DMS 273 (cell line): ENCODE measurements at regions not wholly inside any gene's neighbourhood (a gene's known extent, or its start where the extent isn't known, plus 50 kb on each side); places are given as distances from the start of the nearest gene placed in this dataset.

Experiments
- DNase-seq: peaks from one replicate; lab custom pipeline; 2025; ENCODE audit not compliant: unreplicated experiment; lab: John Stamatoyannopoulos, UW

DNA sequence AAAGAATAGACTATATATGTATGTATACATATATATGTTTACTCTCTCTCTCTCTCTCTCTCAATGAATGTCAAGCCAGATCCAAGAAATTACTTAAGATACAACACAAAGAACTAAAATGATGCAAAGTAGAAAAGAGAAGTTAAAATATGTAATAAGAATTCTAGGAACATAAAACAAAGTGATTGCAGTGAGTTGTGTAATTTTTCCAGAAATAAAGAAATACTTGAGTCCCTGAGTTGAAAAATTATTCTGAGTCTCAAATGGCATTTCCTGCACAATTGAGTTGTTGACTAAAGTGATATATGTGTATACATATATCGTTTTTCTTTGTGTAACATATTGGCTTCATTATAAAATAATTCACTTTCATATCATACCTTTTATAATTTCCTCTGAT is 262.4 kb downstream of the INSIG2 start:
- DNase-seq: no peak

DNA sequence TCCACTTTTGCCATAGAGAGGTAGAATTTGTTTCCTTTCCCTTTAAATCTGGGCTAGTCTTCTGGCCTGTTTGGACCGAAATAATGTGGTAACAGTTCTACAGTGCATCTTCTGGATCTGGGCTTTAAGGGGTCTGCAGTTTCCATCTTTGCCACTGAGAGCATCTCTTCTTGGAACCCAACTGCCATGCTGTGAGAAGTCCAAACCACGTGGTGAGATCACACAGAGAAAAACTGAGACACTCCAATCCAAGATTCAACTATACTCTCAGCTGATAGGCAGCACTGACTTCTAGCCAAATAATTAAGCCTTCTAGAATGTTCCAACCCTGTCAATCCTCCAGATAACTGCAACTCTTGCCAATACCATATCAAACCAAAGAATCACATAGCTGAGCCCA is 261.1 kb downstream of the INSIG2 start:
- no peak for DNase-seq

DNA sequence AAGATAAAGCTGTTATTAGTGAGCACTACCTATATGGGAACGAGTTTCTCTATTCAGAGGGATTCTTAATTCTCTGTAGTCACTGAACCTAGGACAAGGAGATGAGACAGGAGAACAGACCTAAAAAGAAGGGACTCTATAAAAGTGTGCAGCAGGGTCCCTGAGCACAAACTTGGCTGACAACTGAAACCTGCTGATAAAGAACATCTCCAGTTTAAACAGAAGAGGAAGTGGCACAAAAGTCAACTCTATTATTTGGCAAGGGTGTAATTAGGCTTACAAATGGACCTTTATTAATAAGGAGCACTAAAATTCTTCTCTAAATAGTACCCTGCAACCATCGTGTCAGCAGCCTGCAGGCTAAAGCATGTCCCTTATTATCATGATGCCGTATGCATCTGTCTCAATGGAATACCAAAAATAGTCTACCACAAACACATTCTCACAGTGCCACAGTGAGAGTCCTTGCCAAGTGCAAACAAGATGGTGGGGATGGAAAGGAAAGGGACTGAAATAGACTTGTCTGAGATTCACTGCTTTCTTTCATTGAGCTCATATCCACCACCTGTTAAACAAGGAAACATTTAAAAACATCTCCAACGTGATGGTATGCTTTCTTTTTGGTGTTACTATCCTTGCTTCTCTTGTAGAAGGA is 260.2 kb downstream of the INSIG2 start:
- DNase-seq: no peak

DNA sequence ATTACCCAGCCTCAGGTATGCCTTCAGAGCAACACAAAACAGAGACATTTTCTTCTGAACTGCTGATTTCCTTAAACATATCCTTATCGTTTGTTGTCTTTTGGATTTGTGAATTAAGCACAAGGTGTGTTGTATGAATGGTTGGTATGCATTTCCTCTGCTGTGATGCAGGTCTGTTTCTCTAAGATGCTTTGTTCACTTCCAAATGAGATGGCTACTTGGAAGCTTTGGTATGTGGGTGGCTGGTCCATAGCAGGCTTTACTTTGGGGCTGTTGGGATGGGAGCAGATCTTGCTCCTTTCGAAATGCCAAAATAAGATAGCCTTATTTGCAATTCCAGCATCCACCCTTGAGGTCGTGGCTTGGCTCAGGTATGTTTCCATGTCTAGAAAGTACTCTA is 257.2 kb downstream of the INSIG2 start:
- DNase-seq: no peak

DNA sequence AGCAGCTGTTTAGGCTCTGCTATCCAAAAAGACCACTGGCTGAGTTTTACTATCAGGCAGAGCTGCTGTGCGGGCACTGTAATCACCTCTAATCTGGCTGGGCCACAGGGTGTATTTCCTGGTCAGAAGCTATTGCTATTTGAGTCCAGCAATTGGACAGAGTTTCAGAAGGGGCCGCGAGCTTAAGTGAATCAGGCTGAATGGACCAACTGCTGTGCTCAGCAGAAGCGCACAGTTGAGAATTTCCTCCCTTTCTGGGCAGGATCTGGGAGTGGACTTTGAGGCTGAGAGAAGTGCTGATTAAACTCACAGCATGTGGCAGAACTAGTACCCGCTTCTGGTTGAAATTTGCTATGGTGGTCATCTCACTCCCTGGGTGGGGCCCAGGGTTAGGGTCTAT is 251.8 kb downstream of the INSIG2 start:
- no peak for DNase-seq

DNA sequence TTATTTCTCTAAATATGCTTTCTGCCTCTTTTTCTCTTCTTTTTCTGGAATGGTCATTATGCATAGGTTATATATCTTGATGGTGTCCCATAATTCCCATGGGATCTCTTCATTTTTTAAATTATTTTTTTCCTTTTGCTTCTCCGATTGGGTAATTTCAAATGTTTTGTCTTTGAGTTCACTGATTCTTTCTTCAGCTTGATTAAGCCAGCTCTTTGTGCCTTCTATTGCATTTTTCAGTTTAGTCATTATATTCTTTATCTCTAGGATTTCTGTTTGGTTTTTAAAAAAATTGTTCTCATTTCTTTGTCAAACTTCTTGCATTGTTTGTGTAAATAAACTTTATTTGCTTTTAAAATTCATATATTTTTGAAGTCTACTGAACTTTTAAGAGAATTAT is 251.1 kb downstream of the INSIG2 start:
- no peak for DNase-seq

DNA sequence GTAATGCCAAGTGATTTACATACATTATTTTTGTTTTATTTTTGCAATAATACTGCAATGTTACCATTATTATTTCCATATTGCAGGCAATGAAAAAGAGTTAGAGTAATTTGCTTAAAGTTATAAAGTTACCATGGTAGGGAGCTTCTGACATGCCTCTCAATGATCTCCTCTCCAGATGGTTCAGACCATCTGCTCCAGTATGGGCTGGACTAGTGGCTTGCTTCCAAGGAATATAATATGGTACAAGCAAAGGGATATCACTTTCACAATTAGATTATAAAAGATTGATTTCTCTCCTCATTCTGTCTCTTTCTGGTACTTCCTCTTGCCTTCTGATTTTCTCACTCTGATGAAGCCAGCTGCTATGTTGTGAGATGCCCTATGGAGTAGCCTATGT is 245.4 kb downstream of the INSIG2 start:
- DNase-seq: peak; percentile 94

DNA sequence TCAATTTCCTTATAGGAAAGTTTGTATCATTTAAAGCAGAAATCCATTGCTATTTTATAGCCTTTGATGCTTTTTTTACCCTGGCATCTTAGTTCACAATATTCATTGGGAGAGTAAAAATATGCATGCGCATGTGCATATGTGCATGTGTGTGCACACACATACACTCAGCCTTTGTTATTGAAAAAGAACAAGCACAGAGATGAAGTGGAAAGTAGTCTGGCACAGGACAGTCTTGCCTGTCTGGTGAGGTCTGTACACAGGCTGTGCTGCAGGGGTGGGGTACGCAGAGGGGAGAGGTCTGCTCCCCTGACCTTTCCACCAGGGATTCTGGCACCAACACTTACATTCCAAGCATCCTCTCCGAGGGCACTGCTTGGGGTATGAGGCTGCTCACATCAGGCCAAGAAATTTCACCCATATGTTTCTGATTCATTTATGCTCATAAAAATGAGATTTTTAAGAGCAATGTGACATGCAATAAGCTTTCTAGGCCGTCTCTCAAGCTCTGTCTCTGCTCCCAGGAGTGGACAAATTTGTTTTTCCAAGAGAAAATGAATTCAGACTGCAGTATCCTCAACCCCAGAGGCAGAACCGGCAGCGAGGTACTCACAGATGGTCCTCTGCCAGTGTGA is 237.2 kb downstream of the INSIG2 start:
- DNase-seq: no peak

DNA sequence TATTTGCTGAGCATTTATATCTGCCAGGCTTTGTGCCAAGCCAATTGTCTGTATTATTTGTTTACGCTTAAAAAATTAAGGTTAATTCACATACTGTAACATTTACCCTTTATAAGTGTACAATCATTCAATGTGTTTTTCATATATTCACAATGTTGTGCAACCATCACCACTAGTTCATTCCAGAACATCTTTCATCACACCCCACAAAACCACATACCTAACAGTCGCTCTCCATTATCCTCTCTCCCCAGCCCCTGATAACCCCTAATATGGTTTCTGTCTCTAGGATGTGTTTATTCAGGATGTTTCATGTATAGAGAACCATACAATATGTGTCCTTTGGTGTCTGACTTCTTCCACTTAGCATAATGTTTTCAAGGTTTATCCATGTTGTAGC is 234.1 kb downstream of the INSIG2 start:
- DNase-seq: no peak

DNA sequence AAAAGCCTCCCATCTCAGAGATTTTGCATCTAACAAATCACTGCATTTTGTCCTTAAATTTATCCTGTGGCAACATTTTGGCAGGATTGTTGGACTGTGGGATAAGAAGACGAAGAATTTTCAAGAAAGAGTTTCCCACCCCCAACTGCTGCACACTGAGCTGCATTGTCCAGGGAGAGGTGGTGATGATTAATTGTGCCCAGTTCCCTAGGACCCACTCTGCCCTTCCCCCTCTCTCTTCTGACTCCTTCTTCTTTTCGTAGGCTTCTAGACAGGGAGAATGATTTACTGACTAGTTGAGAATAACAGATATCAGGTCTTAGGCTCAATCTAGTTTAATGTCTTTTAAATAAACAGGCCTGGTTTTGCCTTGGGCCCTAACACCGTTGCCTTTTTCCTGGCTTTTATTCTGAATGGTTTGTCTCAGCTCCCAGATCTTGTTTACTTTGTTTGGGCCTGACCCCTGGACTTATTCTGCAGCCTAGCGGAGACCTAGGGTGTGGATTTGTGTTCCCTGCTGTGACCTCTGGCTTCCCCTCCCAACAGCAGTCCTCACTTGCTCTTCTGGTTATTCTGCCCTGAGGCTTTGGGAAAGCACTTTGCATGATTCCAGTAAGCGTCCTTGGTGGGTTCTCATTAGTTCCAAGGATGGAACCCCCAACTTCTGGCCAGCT is 233.3 kb downstream of the INSIG2 start:
- DNase-seq: no peak

DNA sequence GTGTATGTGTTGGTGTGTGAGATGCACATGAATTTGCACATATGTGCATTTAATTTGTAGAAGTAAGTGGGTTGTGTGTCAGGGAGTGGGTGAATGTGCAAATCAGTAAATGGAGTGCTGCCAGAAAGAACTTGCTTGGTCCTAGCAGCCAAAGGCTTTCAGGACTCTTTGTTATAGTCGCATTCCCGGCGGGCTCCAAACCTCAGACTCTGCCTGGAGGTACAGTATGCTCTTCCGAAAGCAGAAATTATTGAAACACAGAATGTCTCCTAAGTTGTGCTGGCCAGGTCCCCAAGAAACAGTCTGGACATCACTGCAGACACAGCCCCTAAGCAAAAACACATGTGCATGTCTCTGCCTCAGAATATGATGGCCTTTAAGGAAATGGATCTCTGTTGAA is 232.4 kb downstream of the INSIG2 start:
- DNase-seq: no peak

DNA sequence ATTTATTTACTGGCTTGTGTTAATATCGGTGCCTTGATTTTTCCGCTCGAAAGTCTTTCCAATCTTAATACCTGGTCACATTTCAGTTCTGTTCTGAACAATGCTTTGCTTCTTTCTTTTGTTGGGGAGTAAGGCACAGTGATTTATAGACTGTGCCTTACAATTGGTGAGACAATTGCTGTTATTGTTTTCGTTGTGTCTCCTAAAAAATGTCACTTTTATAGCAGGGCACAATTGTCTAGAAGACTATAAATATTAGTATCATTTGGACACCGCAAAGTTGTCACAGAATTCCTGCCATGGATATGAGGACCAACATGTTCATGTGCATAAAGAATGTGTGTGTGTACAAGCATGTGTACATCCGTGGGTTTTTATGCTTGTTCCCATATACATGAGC is 231.9 kb downstream of the INSIG2 start:
- no peak for DNase-seq

DNA sequence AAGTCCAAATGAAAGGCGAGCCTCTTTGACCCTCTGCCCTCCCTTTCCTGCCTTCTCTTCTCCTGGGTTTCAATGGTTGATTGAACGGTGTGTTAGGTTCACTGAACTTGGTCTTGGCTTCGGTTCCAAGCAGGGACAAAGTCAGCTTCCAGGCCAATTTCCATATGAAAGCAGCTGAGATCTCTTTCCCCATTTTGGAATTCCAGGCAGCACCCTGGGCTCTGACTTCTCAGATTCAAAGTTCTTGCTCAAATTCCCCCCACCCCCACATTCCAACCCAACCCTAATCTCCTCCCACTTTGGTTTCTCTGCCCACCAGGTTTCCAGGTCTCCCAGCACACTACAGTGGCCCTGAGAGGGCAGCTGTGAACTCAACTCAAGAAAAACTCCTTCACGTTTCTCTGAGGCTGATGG is 231.0 kb downstream of the INSIG2 start:
- no peak for DNase-seq

DNA sequence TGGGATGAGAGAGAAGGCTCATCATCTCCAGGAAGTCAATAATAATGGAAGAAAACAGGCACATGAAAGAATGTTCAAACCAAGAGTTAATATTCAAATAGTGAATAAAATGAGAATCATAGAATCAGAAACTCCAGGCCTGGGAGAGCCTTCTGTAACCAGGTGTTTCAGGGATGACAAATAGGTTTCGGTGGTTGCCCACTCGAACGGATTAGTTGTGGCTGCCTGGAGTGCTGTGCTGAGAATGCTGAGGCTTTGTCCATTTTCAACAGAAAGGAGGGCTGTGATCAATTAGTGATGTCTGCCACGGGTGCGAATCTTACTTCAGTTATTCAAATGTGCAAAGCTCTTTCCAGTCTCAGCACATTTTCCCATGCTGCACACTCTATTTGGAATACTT is 227.3 kb downstream of the INSIG2 start:
- DNase-seq: no peak

DNA sequence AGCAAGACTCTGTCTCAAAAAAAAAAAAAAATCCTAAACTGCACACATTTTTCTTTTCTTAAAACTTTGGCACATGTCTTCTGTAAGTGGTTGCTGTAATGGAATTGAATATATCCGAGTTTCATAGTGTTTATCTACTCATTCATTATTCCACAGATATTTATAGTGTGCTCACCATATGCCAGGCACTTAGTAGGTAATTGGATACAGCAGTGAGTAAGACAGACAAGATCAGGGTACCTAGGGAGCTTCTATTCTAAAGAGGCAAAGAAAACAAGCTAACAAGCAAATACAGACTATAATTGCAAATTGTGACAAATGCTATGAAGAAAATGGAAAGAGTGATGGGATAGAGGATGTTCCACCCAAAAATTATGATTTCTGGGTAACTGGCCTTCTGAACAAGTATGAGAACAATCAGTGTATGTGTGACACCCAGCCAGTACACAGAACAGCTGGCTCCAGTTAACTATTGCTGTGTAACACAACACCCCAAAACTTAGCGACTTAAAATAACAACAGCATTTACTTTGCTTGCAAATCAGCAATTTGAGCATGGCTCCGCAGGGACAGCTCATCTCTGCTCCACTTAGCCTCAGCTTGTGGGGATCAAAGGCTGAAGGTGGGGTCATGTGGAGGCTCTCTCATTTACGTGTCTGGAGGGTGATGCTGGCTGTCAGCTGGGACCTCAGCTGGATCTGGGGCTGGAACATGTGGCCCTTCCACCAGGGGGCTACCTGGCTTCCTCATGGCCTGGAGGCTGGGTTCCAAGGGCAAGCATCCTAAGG is 224.9 kb downstream of the INSIG2 start:
- peak; percentile 91 for DNase-seq

DNA sequence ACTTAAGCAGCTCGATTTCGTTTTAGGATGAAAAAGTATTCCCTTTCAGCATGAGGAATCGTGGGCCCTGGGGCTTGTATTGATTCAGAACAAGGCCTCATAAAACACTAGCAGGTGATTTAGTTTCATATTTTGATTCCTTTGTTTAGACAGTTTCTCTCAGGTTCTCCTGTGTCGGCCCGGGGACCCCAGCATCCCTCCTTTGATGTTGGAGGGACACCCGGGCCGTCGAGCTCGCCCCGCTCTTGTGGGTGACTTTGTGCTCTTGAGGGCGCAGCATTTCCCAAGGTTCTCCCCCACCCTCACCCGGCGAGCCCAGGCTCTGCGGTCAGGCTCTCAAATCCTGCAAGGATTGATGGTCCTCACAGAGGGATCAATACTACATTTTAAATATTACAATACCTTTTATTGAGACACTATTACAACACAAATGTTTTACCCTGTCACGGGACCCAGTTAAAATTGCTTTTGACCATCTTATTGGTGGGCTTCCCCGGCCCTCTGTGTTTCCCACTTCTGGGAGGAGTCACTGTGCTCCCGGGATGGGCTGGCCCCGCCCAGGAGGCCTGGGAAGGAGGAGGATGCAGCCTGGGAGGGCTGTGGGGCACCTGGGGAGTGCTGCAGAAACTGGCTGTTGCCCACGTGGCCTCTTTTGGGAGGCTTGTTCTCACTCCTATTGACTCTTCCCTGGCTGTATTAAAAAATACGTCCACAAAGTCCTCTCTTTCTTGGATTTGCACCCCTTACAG is 222.6 kb downstream of the INSIG2 start:
- peak; percentile 21 for DNase-seq

DNA sequence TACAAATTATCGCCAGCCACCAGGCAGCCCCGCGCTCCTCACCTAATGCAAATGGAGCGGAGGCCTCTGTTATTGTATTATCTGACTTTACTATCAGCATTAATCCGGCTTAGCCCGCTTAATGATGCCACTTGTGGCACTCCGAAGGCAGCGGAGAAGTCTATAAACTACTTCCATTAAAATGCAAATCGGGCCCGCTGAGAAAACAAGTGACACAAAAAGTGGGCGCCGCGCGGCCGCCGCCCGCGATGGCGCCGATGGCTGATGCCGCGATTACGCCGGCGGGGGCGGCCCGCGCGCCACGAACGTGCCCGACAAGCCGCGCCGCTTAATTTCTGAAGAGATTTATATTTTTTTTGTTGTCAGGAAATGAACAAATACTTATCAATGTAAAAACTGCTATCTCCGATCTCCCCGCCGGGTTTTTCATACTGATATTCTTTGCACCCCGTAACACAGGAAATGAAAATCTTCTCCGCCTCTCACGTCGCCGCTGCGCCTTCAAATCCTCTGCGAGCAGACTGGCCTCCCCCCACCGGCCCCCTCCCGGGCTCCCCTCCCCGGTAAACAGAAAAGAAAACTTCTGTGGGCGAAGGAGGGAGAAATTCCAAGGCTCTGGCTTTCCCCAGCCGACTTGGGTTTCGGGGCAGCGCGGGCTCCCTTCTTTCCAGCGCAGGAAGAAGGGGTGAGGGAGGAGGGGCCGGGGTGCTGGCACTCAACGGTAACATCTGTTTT is 221.8 kb downstream of the INSIG2 start:
- peak; percentile 79 for DNase-seq

DNA sequence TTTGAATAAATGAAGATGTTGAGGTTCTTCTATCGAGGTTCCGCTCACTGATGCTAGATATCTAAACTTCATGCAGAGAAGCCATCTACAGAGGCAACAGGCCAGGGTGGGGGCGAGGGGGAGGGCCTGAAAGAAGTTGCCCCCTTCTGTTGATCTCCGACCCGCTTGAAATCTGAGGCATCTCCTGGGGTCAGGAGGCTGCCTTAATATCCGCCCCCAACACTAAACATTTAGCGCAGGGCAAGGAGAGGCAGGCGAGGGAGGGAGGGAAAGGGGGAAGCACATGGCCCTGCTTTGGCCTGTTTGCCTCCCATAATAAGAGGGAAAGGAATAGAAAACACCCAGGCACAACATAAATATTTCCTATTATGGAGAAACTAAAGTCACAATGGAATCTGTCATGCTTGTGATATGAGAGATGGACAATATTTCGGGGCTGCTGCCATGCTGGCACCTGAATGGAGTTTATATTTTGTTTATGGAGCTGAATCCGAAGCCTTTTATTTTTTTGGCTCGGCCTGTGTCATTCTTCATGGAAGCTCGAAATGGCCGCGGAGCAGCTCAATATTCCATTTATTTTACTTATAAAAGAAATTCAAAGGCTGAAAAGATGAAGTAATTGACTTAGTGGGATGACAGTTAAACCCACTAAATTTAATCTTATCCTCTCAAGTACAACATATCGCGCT is 221.1 kb downstream of the INSIG2 start:
- peak; percentile 39 for DNase-seq

DNA sequence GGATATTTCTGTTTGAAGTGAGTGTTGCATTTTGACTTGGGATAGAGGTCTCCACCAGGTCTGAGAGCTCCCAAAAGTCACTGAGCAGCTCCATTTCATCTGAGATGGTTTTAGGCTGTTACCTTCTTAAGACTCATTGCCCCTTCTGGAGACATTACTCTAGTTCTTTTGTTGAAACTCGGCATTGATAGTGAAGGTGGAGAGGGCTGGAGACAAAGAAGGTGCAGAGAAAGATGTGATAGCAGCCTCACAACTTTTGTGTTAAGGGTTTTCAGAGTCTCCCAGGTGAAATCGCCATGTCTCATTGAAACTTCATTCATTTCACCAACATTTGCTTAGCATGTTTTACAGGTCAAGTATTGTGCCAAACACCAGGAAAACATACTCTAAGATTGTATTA is 219.6 kb downstream of the INSIG2 start:
- no peak for DNase-seq

DNA sequence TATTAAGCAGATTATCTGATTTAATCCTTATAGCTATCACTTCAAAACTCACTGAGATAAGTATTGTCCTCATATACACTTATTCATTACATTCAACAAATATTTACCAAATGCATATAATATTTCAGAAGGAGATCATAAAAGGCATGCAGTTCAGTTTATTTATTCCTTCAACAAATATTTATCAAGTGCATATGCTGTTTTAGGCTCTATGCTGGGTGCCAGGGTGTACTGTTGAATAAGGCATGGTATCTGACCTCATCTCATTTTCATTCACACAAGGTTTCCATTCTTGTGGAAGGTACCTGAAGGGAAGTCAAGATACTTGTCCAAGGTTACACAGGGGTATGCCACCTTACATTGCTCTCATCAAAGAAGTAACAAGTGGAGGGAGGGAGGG is 213.0 kb downstream of the INSIG2 start:
- no peak for DNase-seq
